ENCODE measurements at regions not wholly inside any gene's neighbourhood (a gene's known extent, or its start where the extent isn't known, plus 50 kb on each side); places are given as distances from the start of the nearest gene placed in this dataset.
A peak's percentile ranks its signal among the peaks of the same experiment; 100 is the strongest.
"Not testable (repeated sequence)": the region's sequence is repeated elsewhere in the genome, so short reads cannot be mapped to it uniquely, and the experiment has no call there.

GRCh38 chr11:103736315-103737036 lies 300.0 kb upstream of the DDI1 start:
- Histone ChIP-seq H3K27me3 (ENCODE audit: insufficient read depth, low read length) (no peaks in the 10 kb centered on the region), H3K4me1 (ENCODE audit: insufficient read depth, low read length) (peaks cover 8% of the 10 kb centered on the region; the same call in 1 of the 2 replicates), H3K27ac (ENCODE audit: low read length) (no peak overlapping the region), H3K9me3 (ENCODE audit: insufficient read depth, low read depth, low read length) (no peaks in the 10 kb centered on the region), H3K4me3 (ENCODE audit: low read length) (no peak overlapping the region), H3K36me3 (ENCODE audit: insufficient read depth, low read depth, low read length) (no peaks in the 10 kb centered on the region), H3K9ac (ENCODE audit: low read depth, low read length) (no peak overlapping the region)

DNA sequence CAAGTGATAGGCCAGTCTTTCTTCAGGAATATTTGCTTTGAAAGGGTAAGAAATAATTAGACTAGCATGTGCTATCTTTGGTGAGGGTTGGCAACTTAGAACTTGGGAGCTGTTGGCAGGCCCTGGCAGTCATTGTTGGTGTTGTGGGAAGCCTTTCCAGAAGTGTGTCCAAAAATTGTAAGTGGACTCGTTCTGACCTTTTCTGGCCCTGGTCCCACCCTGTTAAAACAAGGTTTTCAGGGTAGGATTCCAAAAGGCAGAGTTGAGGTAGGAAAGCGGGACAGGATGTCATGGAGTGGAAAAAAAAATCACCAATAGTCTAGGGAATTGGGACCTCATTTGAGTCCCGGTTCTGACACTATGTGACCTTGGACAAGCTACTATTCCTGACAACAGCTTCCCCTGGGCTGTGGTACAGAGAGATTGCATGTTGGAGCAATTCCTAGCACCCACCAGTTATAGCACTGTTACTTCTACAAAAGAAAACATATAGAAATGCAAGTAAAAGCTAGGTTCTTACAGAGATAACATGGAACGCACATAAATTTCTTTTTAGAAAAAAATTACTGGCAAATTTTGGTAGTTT lies 299.3 kb upstream of the DDI1 start:
- Histone ChIP-seq H3K9ac (ENCODE audit: low read depth, low read length) (no peak overlapping the region), H3K36me3 (ENCODE audit: insufficient read depth, low read depth, low read length) (no peaks in the 10 kb centered on the region), H3K4me3 (ENCODE audit: low read length) (no peak overlapping the region), H3K4me1 (ENCODE audit: insufficient read depth, low read length) (peaks cover 8% of the 10 kb centered on the region; the same call in 1 of the 2 replicates), H3K27me3 (ENCODE audit: insufficient read depth, low read length) (no peaks in the 10 kb centered on the region), H3K9me3 (ENCODE audit: insufficient read depth, low read depth, low read length) (no peaks in the 10 kb centered on the region), H3K27ac (ENCODE audit: low read length) (no peak overlapping the region)

DNA sequence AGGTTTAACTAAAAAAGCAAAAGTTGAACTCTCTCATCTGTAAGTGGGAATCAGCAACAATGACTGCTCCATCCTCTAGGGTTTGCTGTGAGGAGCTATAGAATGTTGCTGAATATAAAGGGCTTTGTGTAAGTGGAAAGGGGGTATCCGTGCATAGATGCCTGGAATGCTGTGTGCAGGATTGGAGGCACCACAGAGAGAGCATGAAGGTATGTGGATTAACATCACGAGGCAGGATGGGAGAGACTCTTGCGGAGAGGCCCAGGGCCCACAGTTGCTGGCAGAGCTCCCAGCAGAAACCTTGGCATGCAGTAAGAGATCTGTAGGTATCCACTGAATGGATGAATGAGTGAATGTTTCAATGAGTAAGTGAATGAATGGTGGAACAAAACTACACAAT lies 298.7 kb upstream of the DDI1 start:
- Histone ChIP-seq H3K4me1 (ENCODE audit: insufficient read depth, low read length) (peaks cover 5% of the 10 kb centered on the region; the same call in 1 of the 2 replicates), H3K9ac (ENCODE audit: low read depth, low read length) (no peak overlapping the region), H3K4me3 (ENCODE audit: low read length) (no peak overlapping the region), H3K27me3 (ENCODE audit: insufficient read depth, low read length) (no peaks in the 10 kb centered on the region), H3K36me3 (ENCODE audit: insufficient read depth, low read depth, low read length) (no peaks in the 10 kb centered on the region), H3K27ac (ENCODE audit: low read length) (no peak overlapping the region), H3K9me3 (ENCODE audit: insufficient read depth, low read depth, low read length) (no peaks in the 10 kb centered on the region)

DNA sequence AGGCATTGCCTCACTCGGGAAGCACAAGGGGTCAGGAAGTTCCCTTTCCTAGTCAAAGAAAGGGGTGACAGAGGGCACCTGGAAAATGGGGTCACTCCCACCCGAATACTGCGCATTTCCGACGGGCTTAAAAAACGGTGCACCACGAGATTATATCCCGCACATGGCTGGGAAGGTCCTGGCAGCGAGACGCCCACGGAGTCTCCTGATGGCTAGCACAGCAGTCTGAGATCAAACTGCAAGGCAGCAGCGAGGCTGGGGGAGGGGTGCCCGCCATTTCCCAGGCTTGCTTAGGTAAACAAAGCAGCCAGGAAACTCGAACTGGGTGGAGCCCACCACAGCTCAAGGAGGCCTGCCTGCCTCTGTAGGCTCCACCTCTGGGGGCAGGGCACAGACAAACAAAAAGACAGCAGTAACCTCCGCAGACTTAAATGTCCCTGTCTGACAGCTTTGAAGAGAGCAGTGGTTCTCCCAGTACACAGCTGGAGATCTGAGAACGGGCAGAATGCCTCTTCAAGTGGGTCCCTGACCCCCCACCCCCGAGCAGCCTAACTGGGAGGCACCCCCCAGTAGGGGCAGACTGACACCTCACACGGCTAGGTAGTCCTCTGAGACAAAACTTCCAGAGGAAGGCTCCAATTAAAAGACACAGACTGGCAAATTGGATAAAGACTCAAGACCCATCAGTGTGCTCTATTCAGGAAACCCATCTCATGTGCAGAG lies 297.2 kb upstream of the DDI1 start:
- H3K4me1 ChIP-seq (ENCODE audit: insufficient read depth, low read length); H3K27me3 ChIP-seq (ENCODE audit: insufficient read depth, low read length); H3K9me3 ChIP-seq (ENCODE audit: insufficient read depth, low read depth, low read length); H3K36me3 ChIP-seq (ENCODE audit: insufficient read depth, low read depth, low read length): not testable (repeated sequence)
- H3K4me3 ChIP-seq (ENCODE audit: low read length): peak overlapping the region; percentile 54; the same call in 1 of the 2 replicates
- peak overlapping the region; percentile 81 for H3K9ac ChIP-seq (ENCODE audit: low read depth, low read length)
- H3K27ac ChIP-seq (ENCODE audit: low read length): peak overlapping the region; percentile 95

DNA sequence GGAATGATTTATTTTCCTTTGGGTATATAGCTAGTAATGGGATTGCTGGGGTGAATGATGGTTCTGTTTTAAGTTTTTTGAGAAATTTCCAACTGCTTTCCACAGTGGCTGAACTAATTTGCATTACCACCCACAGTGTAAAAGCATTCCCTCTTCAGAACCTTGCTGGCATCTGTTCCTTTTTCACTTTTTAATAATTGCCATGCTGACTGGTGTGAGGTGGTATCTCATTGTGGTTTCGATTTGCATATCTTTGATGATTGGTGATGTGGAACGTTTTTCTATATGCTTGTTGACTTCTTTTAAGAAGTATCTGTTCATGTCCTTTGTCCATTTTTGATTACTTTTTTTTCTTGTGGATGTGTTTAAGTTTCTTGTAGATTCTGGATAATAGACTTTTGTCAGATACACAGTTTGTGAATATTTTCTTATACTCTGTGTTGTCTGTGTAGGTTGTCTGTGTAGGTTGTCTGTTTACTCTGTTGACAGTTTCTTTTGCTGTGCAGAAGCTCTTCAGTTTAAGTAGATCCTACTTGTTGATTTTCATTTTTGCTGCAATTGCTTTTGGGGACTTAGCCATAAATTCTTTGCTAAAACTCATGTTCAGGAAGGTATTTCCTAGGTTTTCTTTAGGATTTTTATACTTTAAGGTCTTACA lies 291.8 kb upstream of the DDI1 start:
- no peaks in the 10 kb centered on the region for H3K27me3 ChIP-seq (ENCODE audit: insufficient read depth, low read length)
- no peak overlapping the region for H3K9ac ChIP-seq (ENCODE audit: low read depth, low read length)
- H3K9me3 ChIP-seq (ENCODE audit: insufficient read depth, low read depth, low read length): no peaks in the 10 kb centered on the region
- H3K36me3 ChIP-seq (ENCODE audit: insufficient read depth, low read depth, low read length): no peaks in the 10 kb centered on the region
- H3K27ac ChIP-seq (ENCODE audit: low read length): no peak overlapping the region
- no peaks in the 10 kb centered on the region for H3K4me1 ChIP-seq (ENCODE audit: insufficient read depth, low read length)
- H3K4me3 ChIP-seq (ENCODE audit: low read length): no peak overlapping the region

DNA sequence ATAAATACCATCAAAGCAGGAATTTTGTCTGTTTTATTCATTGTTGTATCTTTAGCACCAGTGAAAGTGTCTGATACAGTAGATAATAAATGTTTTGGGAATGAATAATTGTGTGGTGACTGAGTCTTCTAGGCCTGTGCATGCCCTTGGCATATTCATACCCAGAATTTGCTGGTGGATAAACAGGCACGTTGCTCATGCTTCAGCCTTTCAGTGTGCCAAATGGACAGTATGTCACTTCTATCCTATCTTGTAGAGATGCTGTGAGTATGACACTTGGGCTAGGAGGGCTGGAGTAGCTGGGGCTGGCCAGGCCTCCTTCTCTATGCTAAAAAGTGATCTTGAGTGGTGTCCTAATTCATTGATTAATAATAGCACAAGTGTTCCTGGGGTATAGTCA lies 287.3 kb upstream of the DDI1 start:
- no peaks in the 10 kb centered on the region for H3K4me1 ChIP-seq (ENCODE audit: insufficient read depth, low read length)

DNA sequence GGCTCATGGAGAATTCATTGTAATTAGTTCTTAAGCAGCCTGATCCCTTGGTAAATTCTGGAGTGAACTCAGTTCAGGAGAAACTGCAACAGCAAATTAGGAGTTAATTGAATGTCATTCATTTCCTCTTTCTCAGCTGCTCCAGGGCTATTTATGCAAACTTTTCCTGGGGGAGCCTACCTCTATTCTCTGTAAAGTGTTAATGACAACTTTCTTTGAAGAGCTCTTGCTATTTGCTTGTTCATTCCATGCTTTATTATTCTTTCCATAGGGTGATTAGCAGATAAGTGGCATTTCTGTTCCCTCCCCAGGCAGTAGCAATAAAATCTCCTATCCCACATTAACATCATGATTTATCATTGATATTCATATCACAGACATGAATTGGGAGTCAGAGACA lies 267.6 kb upstream of the DDI1 start:
- H3K4me3 ChIP-seq (ENCODE audit: low read length): no peak overlapping the region
- H3K27ac ChIP-seq (ENCODE audit: low read length): no peak overlapping the region
- H3K27me3 ChIP-seq (ENCODE audit: insufficient read depth, low read length): no peaks in the 10 kb centered on the region
- H3K9me3 ChIP-seq (ENCODE audit: insufficient read depth, low read depth, low read length): no peaks in the 10 kb centered on the region
- no peak overlapping the region for H3K9ac ChIP-seq (ENCODE audit: low read depth, low read length)
- H3K4me1 ChIP-seq (ENCODE audit: insufficient read depth, low read length): peaks cover 5% of the 10 kb centered on the region; the same call in 1 of the 2 replicates
- H3K36me3 ChIP-seq (ENCODE audit: insufficient read depth, low read depth, low read length): no peaks in the 10 kb centered on the region

More for the DNA sequence above, 287.3 kb upstream of the DDI1 start:
- Histone ChIP-seq H3K4me3 (ENCODE audit: low read length) (no peak overlapping the region), H3K27me3 (ENCODE audit: insufficient read depth, low read length) (no peaks in the 10 kb centered on the region), H3K36me3 (ENCODE audit: insufficient read depth, low read depth, low read length) (no peaks in the 10 kb centered on the region), H3K9me3 (ENCODE audit: insufficient read depth, low read depth, low read length) (no peaks in the 10 kb centered on the region), H3K9ac (ENCODE audit: low read depth, low read length) (no peak overlapping the region), H3K27ac (ENCODE audit: low read length) (no peak overlapping the region)

DNA sequence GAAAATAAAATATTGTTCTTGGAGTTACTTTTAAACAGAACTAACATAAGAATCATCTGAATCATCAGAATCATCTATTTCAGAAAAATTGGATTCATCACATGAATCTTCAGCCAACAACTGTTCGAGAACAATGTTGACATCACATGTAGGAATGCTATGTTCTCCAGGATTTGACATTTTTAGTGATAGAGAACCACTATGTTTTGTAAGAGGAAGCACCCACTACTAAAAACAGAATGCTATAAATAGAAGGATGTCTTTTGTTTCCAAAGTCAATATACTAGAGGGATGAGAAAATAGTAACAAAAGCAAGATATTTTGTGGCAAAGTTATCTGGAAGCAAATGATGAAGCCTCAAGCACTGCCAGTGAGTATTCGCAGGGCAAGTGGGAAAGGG lies 263.4 kb upstream of the DDI1 start:
- Histone ChIP-seq H3K9ac (ENCODE audit: low read depth, low read length) (no peak overlapping the region), H3K27ac (ENCODE audit: low read length) (no peak overlapping the region)

GRCh38 chr11:103773537-103773936 lies 262.9 kb upstream of the DDI1 start:
- Histone ChIP-seq H3K9ac (ENCODE audit: low read depth, low read length) (no peak overlapping the region), H3K36me3 (ENCODE audit: insufficient read depth, low read depth, low read length) (no peaks in the 10 kb centered on the region), H3K4me3 (ENCODE audit: low read length) (no peak overlapping the region), H3K9me3 (ENCODE audit: insufficient read depth, low read depth, low read length) (no peaks in the 10 kb centered on the region), H3K27ac (ENCODE audit: low read length) (no peak overlapping the region), H3K27me3 (ENCODE audit: insufficient read depth, low read length) (no peaks in the 10 kb centered on the region), H3K4me1 (ENCODE audit: insufficient read depth, low read length) (peaks cover 5% of the 10 kb centered on the region; the same call in 1 of the 2 replicates)

More for the DNA sequence above, 263.4 kb upstream of the DDI1 start:
- peaks cover 5% of the 10 kb centered on the region; the same call in 1 of the 2 replicates for H3K4me1 ChIP-seq (ENCODE audit: insufficient read depth, low read length)
- H3K9me3 ChIP-seq (ENCODE audit: insufficient read depth, low read depth, low read length): no peaks in the 10 kb centered on the region
- no peaks in the 10 kb centered on the region for H3K27me3 ChIP-seq (ENCODE audit: insufficient read depth, low read length)
- H3K36me3 ChIP-seq (ENCODE audit: insufficient read depth, low read depth, low read length): no peaks in the 10 kb centered on the region
- H3K4me3 ChIP-seq (ENCODE audit: low read length): no peak overlapping the region

DNA sequence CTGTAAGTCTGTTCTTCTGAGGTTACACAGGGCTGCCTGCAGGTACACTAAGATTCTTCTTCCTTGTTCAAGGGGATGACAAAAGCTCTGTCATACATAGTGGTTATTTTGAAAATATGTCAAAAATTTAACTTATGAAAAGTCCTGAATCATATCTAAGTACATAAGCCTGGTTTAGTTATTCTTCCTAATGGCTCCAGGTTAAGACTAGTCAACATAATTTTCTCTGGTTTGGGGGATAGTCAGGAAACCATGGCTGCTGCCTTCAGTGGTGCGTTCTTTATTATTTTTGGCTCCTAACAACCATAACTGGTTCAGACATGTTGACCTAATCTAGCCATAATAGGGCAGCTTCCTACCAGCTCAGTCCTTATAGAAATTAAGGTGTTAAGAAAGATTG lies 257.4 kb upstream of the DDI1 start:
- Histone ChIP-seq H3K36me3 (ENCODE audit: insufficient read depth, low read depth, low read length) (no peaks in the 10 kb centered on the region), H3K27ac (ENCODE audit: low read length) (no peak overlapping the region), H3K27me3 (ENCODE audit: insufficient read depth, low read length) (no peaks in the 10 kb centered on the region), H3K9me3 (ENCODE audit: insufficient read depth, low read depth, low read length) (no peaks in the 10 kb centered on the region), H3K4me3 (ENCODE audit: low read length) (no peak overlapping the region), H3K4me1 (ENCODE audit: insufficient read depth, low read length) (no peaks in the 10 kb centered on the region), H3K9ac (ENCODE audit: low read depth, low read length) (no peak overlapping the region)

GRCh38 chr11:103789952-103790351 lies 246.5 kb upstream of the DDI1 start:
- Histone ChIP-seq H3K36me3 (ENCODE audit: insufficient read depth, low read depth, low read length) (no peaks in the 10 kb centered on the region), H3K27ac (ENCODE audit: low read length) (no peak overlapping the region), H3K4me3 (ENCODE audit: low read length) (no peak overlapping the region), H3K27me3 (ENCODE audit: insufficient read depth, low read length) (no peaks in the 10 kb centered on the region), H3K9me3 (ENCODE audit: insufficient read depth, low read depth, low read length) (peaks cover 8% of the 10 kb centered on the region; the same call in 1 of the 2 replicates), H3K4me1 (ENCODE audit: insufficient read depth, low read length) (no peaks in the 10 kb centered on the region), H3K9ac (ENCODE audit: low read depth, low read length) (no peak overlapping the region)
